CD14-positive monocyte (primary cell): ENCODE measurements at regions not wholly inside any gene's neighbourhood (a gene's known extent, or its start where the extent isn't known, plus 50 kb on each side); places are given as distances from the start of the nearest gene placed in this dataset.

ENCODE experiments used
- DNase-seq, 3 donors: peaks; one replicate each; pipeline ENCODE4 v3.0.0-alpha.2; 2011 to 2022
- H2AFZ ChIP-seq: 2 replicates; pipeline ENCODE4 v1.6.0; 2012; ENCODE audit warnings: mild to moderate bottlenecking, low read depth, low read length, inconsistent platforms; ENCODE audit not compliant: insufficient read depth, poor library complexity, severe bottlenecking
- H3K27ac ChIP-seq, 2 donors: 1 replicate in 1 of 2; 2 replicates in 1 of 2; pipeline ENCODE4 v1.5.1; 2012 to 2013; ENCODE audit warnings: low read length in 2 of 2, control low read depth in 1 of 2, inconsistent platforms in 1 of 2, low read depth in 1 of 2, mild to moderate bottlenecking in 1 of 2
- H3K27me3 ChIP-seq, 2 donors: one replicate each; pipeline versions ENCODE4 v1.6.0 to v1.6.1; 2011 to 2013; ENCODE audit warnings: low read length in 2 of 2; ENCODE audit not compliant: control insufficient read depth in 2 of 2, insufficient read depth in 2 of 2
- H3K36me3 ChIP-seq, 2 donors: replicated peaks in 1 of 2; 1 replicate in 1 of 2; 2 replicates in 1 of 2; pipeline versions ENCODE4 v1.5.1 to v1.6.1; 2012 to 2013; ENCODE audit warnings: low read length in 2 of 2, control low read depth in 1 of 2, inconsistent platforms in 1 of 2, mild to moderate bottlenecking in 1 of 2; ENCODE audit not compliant: insufficient read depth in 2 of 2, control insufficient read depth in 1 of 2
- H3K4me1 ChIP-seq, 2 donors: 1 replicate in 1 of 2; 2 replicates in 1 of 2; pipeline versions ENCODE4 v1.5.1 to v1.6.1; 2012 to 2013; ENCODE audit warnings: low read length in 2 of 2, control low read depth in 1 of 2, inconsistent platforms in 1 of 2, mild to moderate bottlenecking in 1 of 2, moderate library complexity in 1 of 2; ENCODE audit not compliant: insufficient read depth in 2 of 2, control insufficient read depth in 1 of 2
- H3K4me2 ChIP-seq: replicated peaks from 2 replicates; pipeline ENCODE3; 2012; ENCODE audit warnings: low read length, moderate library complexity, mild to moderate bottlenecking; ENCODE audit not compliant: poor library complexity, severe bottlenecking; ENCODE audit errors: extremely low read depth
- H3K4me3 ChIP-seq, 3 experiments: fragments of 200-600 bp in 1 of 3; sonication (generic) in 1 of 3; replicated peaks in 1 of 3; 1 replicate in 2 of 3; 2 replicates in 1 of 3; pipeline ENCODE4 v1.5.1; 2011 to 2013; ENCODE audit warnings: low read length in 3 of 3, mild to moderate bottlenecking in 3 of 3, control low read depth in 2 of 3, low read depth in 2 of 3, inconsistent platforms in 1 of 3, moderate library complexity in 1 of 3
- H3K79me2 ChIP-seq: 2 replicates; pipeline ENCODE4 v1.6.0; 2012; ENCODE audit warnings: mild to moderate bottlenecking, control low read depth, inconsistent platforms, low read length, moderate library complexity; ENCODE audit not compliant: insufficient read depth
- H3K9ac ChIP-seq: 2 replicates; pipeline ENCODE4 v1.6.0; 2017; ENCODE audit warnings: low read length, mild to moderate bottlenecking; ENCODE audit not compliant: insufficient read depth, poor library complexity, severe bottlenecking
- H3K9me3 ChIP-seq, 2 donors: replicated peaks in 1 of 2; 1 replicate in 1 of 2; 2 replicates in 1 of 2; pipeline versions ENCODE4 v1.5.1 to v1.6.1; 2012 to 2013; ENCODE audit warnings: low read length in 2 of 2, control low read depth in 1 of 2; ENCODE audit not compliant: control insufficient read depth in 1 of 2, insufficient read depth in 1 of 2
- H4K20me1 ChIP-seq: 2 replicates; pipeline ENCODE4 v1.6.0; 2012; ENCODE audit warnings: mild to moderate bottlenecking, low read length, control low read depth, moderate library complexity; ENCODE audit not compliant: insufficient read depth
- H3K27ac Mint-ChIP-seq, 7 donors: one replicate each; pipeline ENCODE4 v1.8.0; 2020; ENCODE audit warnings: mild to moderate bottlenecking in 7 of 7, mixed read lengths in 7 of 7, moderate library complexity in 6 of 7, inconsistent platforms in 2 of 7
- H3K27me3 Mint-ChIP-seq, 3 donors: one replicate each; pipeline ENCODE4 v1.8.0; 2021 to 2022; ENCODE audit warnings: low read depth in 3 of 3, mild to moderate bottlenecking in 3 of 3, mixed read lengths in 3 of 3, moderate library complexity in 3 of 3, inconsistent platforms in 1 of 3
- H3K36me3 Mint-ChIP-seq, 2 donors: one replicate each; pipeline ENCODE4 v1.8.0; 2020; ENCODE audit warnings: mixed read lengths in 2 of 2, inconsistent platforms in 1 of 2, mild to moderate bottlenecking in 1 of 2
- H3K4me1 Mint-ChIP-seq: one replicate; pipeline ENCODE4 v1.8.0; 2020; ENCODE audit warnings: mild to moderate bottlenecking, mixed read lengths
- H3K4me3 Mint-ChIP-seq, 2 donors: one replicate each; pipeline ENCODE4 v1.8.0; 2020; ENCODE audit warnings: mild to moderate bottlenecking in 2 of 2, mixed read lengths in 2 of 2, moderate library complexity in 1 of 2
- H3K9me3 Mint-ChIP-seq, 7 donors: one replicate each; pipeline ENCODE4 v1.8.0; 2020 to 2022; ENCODE audit warnings: mixed read lengths in 7 of 7, mild to moderate bottlenecking in 6 of 7, moderate library complexity in 6 of 7, inconsistent platforms in 2 of 7
- CTCF ChIP-seq: fragments of 200-600 bp; IDR thresholded peaks from one replicate; pipeline ENCODE4 v1.8.0; 2022; ENCODE audit warnings: antibody characterized with exemption, mild to moderate bottlenecking
- WGBS: methylation state at CpG from one replicate; pipeline ENCODE4 v1.1.5; 2013; ENCODE audit warnings: missing lambda C conversion rate; ENCODE audit not compliant: insufficient coverage; 5-methylcytosine and 5-hydroxymethylcytosine counted together
- intact Hi-C, 2 donors: fragments of 100-400 bp; cut with micrococcal nuclease; formaldehyde crosslinking; loops; one replicate each; pipeline versions ENCODE4 v1.15.0 to v1.15.1; 2023

GRCh38 chr5:142250119-142250518 is 74.7 kb downstream of the SPRY4 start:
- Mint-ChIP-seq H3K4me3 (no peak overlapping the region), H3K27ac (no peak overlapping the region), H3K36me3 (no peaks in the 10 kb centered on the region)

GRCh38 chr5:142248853-142249462 is 75.9 kb downstream of the SPRY4 start:
- Histone ChIP-seq H3K4me3 (no peak overlapping the region), H3K36me3 (no peaks in the 10 kb centered on the region), H4K20me1 (no peaks in the 10 kb centered on the region), H2AFZ (no peak overlapping the region), H3K79me2 (no peaks in the 10 kb centered on the region), H3K9ac (no peak overlapping the region), H3K27ac (no peak overlapping the region), H3K4me2 (no peak overlapping the region), H3K4me1 (no peaks in the 10 kb centered on the region), H3K9me3 (no peaks in the 10 kb centered on the region), H3K27me3 (no peaks in the 10 kb centered on the region)
- TF ChIP-seq CTCF: no peak
- peaks cover 0 to 10% (median 4%) of the 10 kb centered on the region in 3 donors for H3K27me3 Mint-ChIP-seq
- no peak overlapping the region for H3K4me3 Mint-ChIP-seq
- peaks cover 2 to 16% (median 3%) of the 10 kb centered on the region in 7 donors for H3K9me3 Mint-ChIP-seq
- 91% methylated on average over 6 of the region's 14 CpGs for WGBS
- H3K27ac Mint-ChIP-seq: peak overlapping the region in 2 of 7 donors; percentile 40 to 46
- no peak for DNase-seq
- intact Hi-C loops: no loop called here
- H3K36me3 Mint-ChIP-seq: no peaks in the 10 kb centered on the region
- H3K4me1 Mint-ChIP-seq: no peaks in the 10 kb centered on the region

More at GRCh38 chr5:142250119-142250518, 74.7 kb downstream of the SPRY4 start:
- Mint-ChIP-seq H3K4me1 (no peaks in the 10 kb centered on the region), H3K27me3 (peaks cover 0 to 16% (median 8%) of the 10 kb centered on the region in 3 donors), H3K9me3 (peaks cover 0 to 12% (median 3%) of the 10 kb centered on the region in 7 donors)
- Histone ChIP-seq H3K79me2 (no peaks in the 10 kb centered on the region), H2AFZ (no peak overlapping the region), H4K20me1 (no peaks in the 10 kb centered on the region), H3K9ac (no peak overlapping the region), H3K27me3 (no peaks in the 10 kb centered on the region), H3K4me2 (no peak overlapping the region), H3K4me1 (no peaks in the 10 kb centered on the region), H3K27ac (no peak overlapping the region), H3K9me3 (no peaks in the 10 kb centered on the region), H3K36me3 (no peaks in the 10 kb centered on the region), H3K4me3 (no peak overlapping the region)
- intact Hi-C loops: no loop called here
- DNase-seq: no peak
- no peak for TF ChIP-seq CTCF
